ENCODE measurements at regions not wholly inside any gene's neighbourhood (a gene's known extent, or its start where the extent isn't known, plus 50 kb on each side); places are given as distances from the start of the nearest gene placed in this dataset.
"Not testable (repeated sequence)": the region's sequence is repeated elsewhere in the genome, so short reads cannot be mapped to it uniquely, and the experiment has no call there.

GRCh38 chr11:67758467-67758866, 84.0 kb upstream of the ALDH3B2 start:
- not testable (repeated sequence) for DNase-seq

- not testable (repeated sequence) for DNase-seq
These were observed 83.6 kb upstream of the ALDH3B2 start for GRCh38 chr11:67758009-67758408.

- not testable (repeated sequence) for DNase-seq
These were observed 79.4 kb upstream of the ALDH3B2 start for GRCh38 chr11:67753820-67754219.

GRCh38 chr11:67745181-67745726, 70.8 kb upstream of the ALDH3B2 start:
- no peak for DNase-seq

- DNase-seq, result not testable (repeated sequence)
These were observed 69.8 kb upstream of the ALDH3B2 start for GRCh38 chr11:67744231-67744630.

GRCh38 chr11:67738231-67738630, 63.8 kb upstream of the ALDH3B2 start:
- not testable (repeated sequence) for DNase-seq

- not testable (repeated sequence) for DNase-seq
These were observed 63.2 kb upstream of the ALDH3B2 start for GRCh38 chr11:67737562-67738080.

- no peak for DNase-seq
These were observed 57.8 kb upstream of the ALDH3B2 start for GRCh38 chr11:67732045-67732787.

- no peak for DNase-seq
These were observed 57.2 kb upstream of the ALDH3B2 start for GRCh38 chr11:67731583-67731982.

- DNase-seq, result not testable (repeated sequence)
These were observed 53.7 kb upstream of the ALDH3B2 start for GRCh38 chr11:67728163-67728571.

- DNase-seq, result not testable (repeated sequence)
These were observed 52.9 kb upstream of the ALDH3B2 start for GRCh38 chr11:67727066-67728040.
